Testis (tissue), 2 donors: ENCODE measurements at regions not wholly inside any gene's neighbourhood (a gene's known extent, or its start where the extent isn't known, plus 50 kb on each side); places are given as distances from the start of the nearest gene placed in this dataset.

Experiments used
- POLR2A ChIP-seq: fragments of 450-650 bp; IDR thresholded peaks from one replicate; pipeline ENCODE4 v1.6.1; 2017; ENCODE audit warnings: antibody characterized with exemption, mild to moderate bottlenecking, moderate library complexity
- TF ChIP-seq, protein P1 (sequence below), 3 experiments: fragments of 450-650 bp in 2 of 3; fragments of 200-600 bp in 1 of 3; sonication (generic) in 1 of 3; IDR thresholded peaks; one replicate each; pipeline ENCODE4 v1.5.1; 2016 to 2019; ENCODE audit warnings: antibody characterized with exemption in 3 of 3, mild to moderate bottlenecking in 2 of 3, moderate library complexity in 1 of 3

- TF ChIP-seq, protein P1, sequence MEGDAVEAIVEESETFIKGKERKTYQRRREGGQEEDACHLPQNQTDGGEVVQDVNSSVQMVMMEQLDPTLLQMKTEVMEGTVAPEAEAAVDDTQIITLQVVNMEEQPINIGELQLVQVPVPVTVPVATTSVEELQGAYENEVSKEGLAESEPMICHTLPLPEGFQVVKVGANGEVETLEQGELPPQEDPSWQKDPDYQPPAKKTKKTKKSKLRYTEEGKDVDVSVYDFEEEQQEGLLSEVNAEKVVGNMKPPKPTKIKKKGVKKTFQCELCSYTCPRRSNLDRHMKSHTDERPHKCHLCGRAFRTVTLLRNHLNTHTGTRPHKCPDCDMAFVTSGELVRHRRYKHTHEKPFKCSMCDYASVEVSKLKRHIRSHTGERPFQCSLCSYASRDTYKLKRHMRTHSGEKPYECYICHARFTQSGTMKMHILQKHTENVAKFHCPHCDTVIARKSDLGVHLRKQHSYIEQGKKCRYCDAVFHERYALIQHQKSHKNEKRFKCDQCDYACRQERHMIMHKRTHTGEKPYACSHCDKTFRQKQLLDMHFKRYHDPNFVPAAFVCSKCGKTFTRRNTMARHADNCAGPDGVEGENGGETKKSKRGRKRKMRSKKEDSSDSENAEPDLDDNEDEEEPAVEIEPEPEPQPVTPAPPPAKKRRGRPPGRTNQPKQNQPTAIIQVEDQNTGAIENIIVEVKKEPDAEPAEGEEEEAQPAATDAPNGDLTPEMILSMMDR (IDR thresholded peaks at IDR 0.05) = no peak
- no peak for TF ChIP-seq POLR2A
Measured at GRCh38 chr2:58770846-58771245, 529.7 kb upstream of the FANCL start.
